Epithelial cell of prostate (primary cell): ENCODE measurements at regions not wholly inside any gene's neighbourhood (a gene's known extent, or its start where the extent isn't known, plus 50 kb on each side); places are given as distances from the start of the nearest gene placed in this dataset.
"Not testable (repeated sequence)": the region's sequence is repeated elsewhere in the genome, so short reads cannot be mapped to it uniquely, and the experiment has no call there.

ENCODE experiments used
- DNase-seq: peaks from one replicate; pipeline ENCODE4 v3.0.0-alpha.2; 2011; ENCODE audit warnings: low read depth, low spot score
- H3K27ac ChIP-seq: fragments of 450-650 bp; 2 replicates; pipeline ENCODE4 v1.5.1; 2017; ENCODE audit warnings: mild to moderate bottlenecking

- no peak for DNase-seq
- no peak overlapping the region for H3K27ac ChIP-seq
Observed at GRCh38 chr3:55164191-55164590, 236.3 kb upstream of the LRTM1 start.

- H3K27ac ChIP-seq: no peak overlapping the region
- no peak for DNase-seq
Observed at GRCh38 chr3:55163421-55163820, 235.6 kb upstream of the LRTM1 start.

DNA sequence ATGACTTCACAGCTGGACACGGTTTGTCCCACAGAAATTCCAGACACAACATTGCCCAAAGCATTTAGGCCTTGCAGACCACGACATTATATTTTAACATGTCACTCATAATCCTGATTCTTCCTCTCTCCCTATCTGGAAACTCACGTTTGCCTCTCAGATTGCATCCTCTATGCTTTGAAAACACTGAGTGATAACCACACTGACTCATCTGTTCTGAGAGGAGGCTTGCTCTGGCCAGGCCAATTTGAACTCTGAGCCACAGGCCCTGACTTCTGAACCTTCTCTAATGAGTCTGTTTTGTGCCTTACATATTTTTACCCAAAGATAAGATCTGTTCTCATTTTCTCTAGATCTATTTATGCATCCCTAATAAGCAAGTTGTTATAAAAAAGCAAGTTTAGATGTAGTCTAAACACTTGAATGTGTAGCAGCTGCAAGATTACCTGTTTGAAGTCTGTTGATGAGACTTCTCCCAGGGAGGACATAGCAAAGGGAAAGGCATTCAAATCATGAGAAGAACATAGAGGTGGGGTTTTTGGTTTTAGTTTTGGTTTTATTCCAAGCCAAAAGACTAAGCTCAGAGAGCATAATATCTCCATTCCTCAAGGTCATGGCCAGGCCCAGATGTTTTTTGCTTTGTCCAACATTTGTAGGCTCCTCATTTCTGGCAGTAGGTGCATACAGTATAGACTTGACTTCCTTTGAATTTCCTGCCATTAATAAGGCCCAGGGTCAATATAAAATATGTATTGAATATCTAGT is 234.4 kb upstream of the LRTM1 start:
- no peak for DNase-seq

DNA sequence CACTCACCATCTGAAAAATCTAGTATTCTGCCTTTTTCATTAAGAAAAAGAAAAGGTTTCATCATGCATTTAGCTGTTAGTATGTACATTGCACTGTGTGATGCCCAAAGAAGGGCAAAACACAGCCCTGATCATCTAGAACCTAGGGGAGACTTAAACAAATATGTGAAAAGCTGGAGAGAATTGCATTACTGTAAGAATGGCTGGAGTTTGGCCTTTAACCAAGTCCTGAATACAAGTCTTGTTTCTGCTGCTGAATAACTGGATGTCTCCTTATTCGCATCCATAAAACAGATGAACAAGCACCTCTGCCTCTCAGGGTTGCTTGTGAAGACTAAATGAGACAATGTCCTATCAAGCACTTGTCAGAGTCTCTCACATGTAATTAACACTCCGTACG is 233.4 kb upstream of the LRTM1 start:
- H3K27ac ChIP-seq: no peak overlapping the region
- DNase-seq: no peak

More for the DNA sequence above, 234.4 kb upstream of the LRTM1 start:
- H3K27ac ChIP-seq: no peak overlapping the region

GRCh38 chr3:55160241-55160983 is 232.6 kb upstream of the LRTM1 start:
- no peak overlapping the region for H3K27ac ChIP-seq
- DNase-seq: no peak

DNA sequence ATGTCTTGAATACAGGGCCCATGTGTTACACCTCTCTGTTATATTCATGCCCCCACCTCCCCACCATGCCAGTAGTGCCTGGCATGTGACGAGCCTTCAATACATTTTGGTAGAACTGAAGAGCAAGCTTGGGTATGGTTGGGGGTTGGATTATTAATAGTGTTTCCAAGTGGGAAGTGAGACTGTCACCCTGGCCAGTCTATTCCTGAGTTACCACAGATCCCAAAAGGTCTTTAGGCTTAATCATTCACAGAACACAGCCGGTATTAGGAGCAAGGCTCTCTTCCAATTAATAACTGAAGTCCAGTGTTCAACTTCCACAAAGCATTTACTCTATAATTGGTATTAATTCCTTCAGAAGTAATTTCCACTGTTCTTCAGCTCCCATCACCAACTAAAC is 231.9 kb upstream of the LRTM1 start:
- no peak overlapping the region for H3K27ac ChIP-seq

GRCh38 chr3:55159016-55159415 is 231.2 kb upstream of the LRTM1 start:
- DNase-seq: no peak
- no peak overlapping the region for H3K27ac ChIP-seq

More for the DNA sequence above, 231.9 kb upstream of the LRTM1 start:
- no peak for DNase-seq

DNA sequence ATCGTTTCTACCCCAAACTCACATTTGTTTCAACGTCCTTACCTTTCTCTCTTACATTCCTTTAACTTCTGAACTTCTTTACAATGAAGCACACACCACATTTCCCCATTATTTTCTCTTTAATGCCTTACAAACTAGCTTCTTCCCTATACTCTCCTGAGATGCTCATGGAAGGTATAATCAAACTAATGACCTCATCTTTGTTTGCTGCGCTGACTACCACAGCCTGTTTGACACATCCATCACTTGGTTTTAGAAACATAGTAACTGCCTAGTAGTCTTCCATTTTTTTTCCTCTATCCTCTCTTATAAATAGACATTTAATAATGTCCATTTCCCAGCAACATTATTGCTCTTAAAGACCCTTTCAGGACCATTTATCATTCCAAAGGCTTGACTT is 230.5 kb upstream of the LRTM1 start:
- no peak overlapping the region for H3K27ac ChIP-seq
- DNase-seq: no peak

- H3K27ac ChIP-seq: no peak overlapping the region
- DNase-seq: no peak
Observed at GRCh38 chr3:55157731-55158130, 229.9 kb upstream of the LRTM1 start.

- no peak for DNase-seq
- no peak overlapping the region for H3K27ac ChIP-seq
Observed at GRCh38 chr3:55156851-55157650, 229.2 kb upstream of the LRTM1 start.

- no peak for DNase-seq
- H3K27ac ChIP-seq: no peak overlapping the region
Observed at GRCh38 chr3:55147856-55148720, 220.2 kb upstream of the LRTM1 start.

- no peak for DNase-seq
- H3K27ac ChIP-seq: no peak overlapping the region
Observed at GRCh38 chr3:55147406-55147805, 219.5 kb upstream of the LRTM1 start.

DNA sequence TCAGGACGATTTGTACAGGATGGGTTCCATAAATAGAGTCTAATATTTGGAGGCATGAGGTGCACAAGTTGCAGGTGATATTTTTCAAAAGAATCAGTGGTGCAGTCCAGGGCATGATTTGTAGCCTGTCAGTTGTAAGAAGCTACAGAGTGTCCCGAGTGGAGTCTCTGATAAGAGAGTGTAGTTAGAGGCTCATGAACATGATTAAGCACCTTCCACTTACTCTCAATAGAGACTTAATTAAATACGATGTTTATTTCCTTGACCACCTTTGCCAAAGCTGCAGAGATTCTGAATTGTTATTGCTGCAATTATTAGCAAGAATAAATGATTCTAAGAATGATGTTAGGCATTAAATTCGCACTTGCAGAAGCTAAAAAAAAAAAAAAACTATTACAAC is 218.4 kb upstream of the LRTM1 start:
- H3K27ac ChIP-seq: no peak overlapping the region
- DNase-seq: no peak

DNA sequence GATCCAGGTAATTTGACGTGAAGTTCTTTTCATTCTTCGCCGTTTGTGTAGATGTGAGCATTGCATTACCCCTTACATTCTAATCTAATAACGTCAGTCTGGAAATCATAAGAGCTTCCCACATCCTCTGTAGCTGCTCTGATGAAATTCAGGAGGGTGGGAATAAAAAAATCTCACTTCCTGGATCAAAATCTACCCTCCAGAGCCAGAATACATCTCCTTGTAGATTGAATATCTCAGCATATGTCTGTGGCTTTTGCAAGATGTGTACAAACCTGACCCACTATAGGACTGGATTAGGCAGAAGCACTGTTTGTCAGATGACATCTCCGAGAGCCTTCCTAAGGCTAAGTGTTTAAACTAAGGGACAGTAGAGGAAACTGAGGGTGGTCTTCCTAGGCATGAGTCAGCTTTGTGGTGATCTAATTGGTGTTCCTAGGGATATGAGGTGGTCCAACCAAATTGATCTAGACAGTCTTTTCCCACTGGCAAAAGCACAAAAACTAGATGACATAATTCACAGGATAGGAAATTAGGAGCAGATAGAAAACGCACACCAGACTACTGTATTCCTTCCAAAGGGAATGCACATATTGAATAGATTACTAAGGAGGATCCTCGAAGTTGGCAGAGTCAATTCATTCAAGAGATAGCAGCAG is 216.3 kb upstream of the LRTM1 start:
- no peak for DNase-seq
- no peak overlapping the region for H3K27ac ChIP-seq

- no peak for DNase-seq
- H3K27ac ChIP-seq: no peak overlapping the region
Observed at GRCh38 chr3:55143336-55143735, 215.5 kb upstream of the LRTM1 start.

- H3K27ac ChIP-seq, DNase-seq: not testable (repeated sequence)
Observed at GRCh38 chr3:55136291-55136690, 208.4 kb upstream of the LRTM1 start.

- no peak overlapping the region for H3K27ac ChIP-seq
- DNase-seq: no peak
Observed at GRCh38 chr3:55128225-55128823, 200.5 kb upstream of the LRTM1 start.

DNA sequence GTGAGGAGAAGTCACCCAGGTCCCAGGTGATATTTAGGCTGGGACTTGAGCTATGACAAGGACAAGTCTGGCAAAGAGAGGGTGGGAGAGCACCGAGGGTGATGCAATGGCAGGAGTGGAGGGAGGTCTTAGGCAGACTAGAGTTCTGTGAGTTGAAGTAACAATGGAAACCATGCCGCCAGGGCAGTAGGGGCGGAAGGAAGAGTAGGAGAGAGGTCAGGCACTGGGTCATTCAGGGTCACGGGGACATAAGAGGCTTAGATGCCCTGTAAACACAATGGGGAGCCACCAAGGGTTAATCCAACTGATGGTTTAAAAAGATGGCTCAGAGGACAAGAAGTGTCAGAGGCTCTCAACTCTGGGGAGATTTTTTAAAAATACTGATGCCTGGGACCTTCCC is 199.7 kb upstream of the LRTM1 start:
- no peak overlapping the region for H3K27ac ChIP-seq
- no peak for DNase-seq

- H3K27ac ChIP-seq: no peak overlapping the region
- no peak for DNase-seq
Observed at GRCh38 chr3:55124371-55124770, 196.5 kb upstream of the LRTM1 start.
